ENCODE measurements at regions not wholly inside any gene's neighbourhood (a gene's known extent, or its start where the extent isn't known, plus 50 kb on each side); places are given as distances from the start of the nearest gene placed in this dataset.

GRCh38 chr2:193883820-193884219 lies 1689.1 kb upstream of the TMEFF2 start:
- no peak overlapping the region for H3K27ac ChIP-seq (ENCODE audit: low read length)
- H3K27me3 ChIP-seq (ENCODE audit: low read length): no peaks in the 10 kb centered on the region
- no peaks in the 10 kb centered on the region for H3F3A ChIP-seq (ENCODE audit: low read length, unreplicated experiment)
- no TSS peak for BruUV-seq (replicated peaks)
- H3K9me3 ChIP-seq (ENCODE audit: low read length): 0 out of 2 replicates have a peak, but pooled peaks cover 5% of the 10 kb centered on the region
- H4K20me1 ChIP-seq (ENCODE audit: low read length): no peaks in the 10 kb centered on the region
- no peaks in the 10 kb centered on the region for H3K4me1 ChIP-seq (ENCODE audit: insufficient read depth, low read length)
- no peak overlapping the region for H3K4me3 ChIP-seq (ENCODE audit: low read length)
- CTCF ChIA-PET: no interaction called here
- DNase-seq: no peak
- H3K9me2 ChIP-seq (replicated peaks; ENCODE audit: low read length): no peaks in the 10 kb centered on the region
- TF ChIP-seq EZH2 (IDR thresholded peaks at IDR 0.05; ENCODE audit: low read length, unreplicated experiment): no peak
- TF ChIP-seq EZH2phosphoT487 (IDR thresholded peaks at IDR 0.05; ENCODE audit: borderline replicate concordance, low read length): no peak
- no peak for TF ChIP-seq CTCF (conservative IDR thresholded peaks at IDR 0.05; ENCODE audit: low read depth, low read length)
- no peaks in the 10 kb centered on the region for H3K36me3 ChIP-seq (ENCODE audit: low read depth, low read length)
- POLR2A ChIA-PET (ENCODE audit: unreplicated experiment): no interaction called here
- no peak overlapping the region for H2AFZ ChIP-seq (ENCODE audit: low read length)
- no peaks in the 10 kb centered on the region for H3K79me2 ChIP-seq (ENCODE audit: low read length)
- no peak overlapping the region for H3K4me2 ChIP-seq (ENCODE audit: low read length)
- H3K9ac ChIP-seq (ENCODE audit: low read length): no peak overlapping the region
- intact Hi-C loops (cut with micrococcal nuclease): no loop called here
- no peak for ATAC-seq

GRCh38 chr2:193876980-193877379 lies 1682.2 kb upstream of the TMEFF2 start:
- no peaks in the 10 kb centered on the region for H3K36me3 ChIP-seq (ENCODE audit: low read depth, low read length)
- H3K9me2 ChIP-seq (replicated peaks; ENCODE audit: low read length): no peaks in the 10 kb centered on the region
- BruUV-seq (replicated peaks): no TSS peak
- DNase-seq (no peak), ATAC-seq (no peak)
- no peaks in the 10 kb centered on the region for H3F3A ChIP-seq (ENCODE audit: low read length, unreplicated experiment)
- H3K9me3 ChIP-seq (ENCODE audit: low read length): 0 out of 2 replicates have a peak, but pooled peaks cover 3% of the 10 kb centered on the region
- intact Hi-C loops (cut with micrococcal nuclease): no loop called here
- no peak overlapping the region for H3K4me3 ChIP-seq (ENCODE audit: low read length)
- H3K79me2 ChIP-seq (ENCODE audit: low read length): no peaks in the 10 kb centered on the region
- no peaks in the 10 kb centered on the region for H3K27me3 ChIP-seq (ENCODE audit: low read length)
- H3K4me1 ChIP-seq (ENCODE audit: insufficient read depth, low read length): no peaks in the 10 kb centered on the region
- POLR2A ChIA-PET (ENCODE audit: unreplicated experiment): no interaction called here
- CTCF ChIA-PET: no interaction called here
- no peak overlapping the region for H2AFZ ChIP-seq (ENCODE audit: low read length)
- no peak overlapping the region for H3K4me2 ChIP-seq (ENCODE audit: low read length)
- no peak overlapping the region for H3K9ac ChIP-seq (ENCODE audit: low read length)
- TF ChIP-seq CTCF (conservative IDR thresholded peaks at IDR 0.05; ENCODE audit: low read depth, low read length): no peak
- no peak for TF ChIP-seq EZH2 (IDR thresholded peaks at IDR 0.05; ENCODE audit: low read length, unreplicated experiment)
- no peak for TF ChIP-seq EZH2phosphoT487 (IDR thresholded peaks at IDR 0.05; ENCODE audit: borderline replicate concordance, low read length)
- H4K20me1 ChIP-seq (ENCODE audit: low read length): no peaks in the 10 kb centered on the region
- no peak overlapping the region for H3K27ac ChIP-seq (ENCODE audit: low read length)

- no peak for TF ChIP-seq EZH2 (IDR thresholded peaks at IDR 0.05; ENCODE audit: low read length, unreplicated experiment)
- TF ChIP-seq CTCF (conservative IDR thresholded peaks at IDR 0.05; ENCODE audit: low read depth, low read length): no peak
- no peak for TF ChIP-seq EZH2phosphoT487 (IDR thresholded peaks at IDR 0.05; ENCODE audit: borderline replicate concordance, low read length)
- POLR2A ChIA-PET (ENCODE audit: unreplicated experiment): interaction anchor here (0.6 kb wide), 1 partner anchor 1227 kb away, joined by 4 read pairs; no protein-coding TSS in a partner anchor
Observed at GRCh38 chr2:193869564-193869963, 1674.8 kb upstream of the TMEFF2 start.

More at GRCh38 chr2:193869564-193869963, 1674.8 kb upstream of the TMEFF2 start:
- BruUV-seq (replicated peaks): no TSS peak
- H3K27ac ChIP-seq (ENCODE audit: low read length): no peak overlapping the region
- peak; percentile 13 for DNase-seq
- no peaks in the 10 kb centered on the region for H3K79me2 ChIP-seq (ENCODE audit: low read length)
- H3K4me3 ChIP-seq (ENCODE audit: low read length): no peak overlapping the region
- H3K9ac ChIP-seq (ENCODE audit: low read length): no peak overlapping the region
- intact Hi-C loops (cut with micrococcal nuclease): no loop called here
- H3K27me3 ChIP-seq (ENCODE audit: low read length): no peaks in the 10 kb centered on the region
- no peaks in the 10 kb centered on the region for H3K36me3 ChIP-seq (ENCODE audit: low read depth, low read length)
- H3F3A ChIP-seq (ENCODE audit: low read length, unreplicated experiment): no peaks in the 10 kb centered on the region
- H3K9me2 ChIP-seq (replicated peaks; ENCODE audit: low read length): no peaks in the 10 kb centered on the region
- ATAC-seq: no peak; the same call in 1 of the 2 replicates
- no peak overlapping the region for H3K4me2 ChIP-seq (ENCODE audit: low read length)
- H3K4me1 ChIP-seq (ENCODE audit: insufficient read depth, low read length): no peaks in the 10 kb centered on the region
- CTCF ChIA-PET: no interaction called here
- H3K9me3 ChIP-seq (ENCODE audit: low read length): no peaks in the 10 kb centered on the region
- H4K20me1 ChIP-seq (ENCODE audit: low read length): no peaks in the 10 kb centered on the region
- no peak overlapping the region for H2AFZ ChIP-seq (ENCODE audit: low read length)
